GM12872 (cell line): ENCODE measurements at regions not wholly inside any gene's neighbourhood (a gene's known extent, or its start where the extent isn't known, plus 50 kb on each side); places are given as distances from the start of the nearest gene placed in this dataset.

ENCODE experiments used
- CTCF ChIP-seq: IDR thresholded peaks from 3 replicates; pipeline ENCODE4 v1.5.1; 2011; ENCODE audit warnings: low read depth, mild to moderate bottlenecking, low read length, moderate library complexity; ENCODE audit not compliant: insufficient read depth

DNA sequence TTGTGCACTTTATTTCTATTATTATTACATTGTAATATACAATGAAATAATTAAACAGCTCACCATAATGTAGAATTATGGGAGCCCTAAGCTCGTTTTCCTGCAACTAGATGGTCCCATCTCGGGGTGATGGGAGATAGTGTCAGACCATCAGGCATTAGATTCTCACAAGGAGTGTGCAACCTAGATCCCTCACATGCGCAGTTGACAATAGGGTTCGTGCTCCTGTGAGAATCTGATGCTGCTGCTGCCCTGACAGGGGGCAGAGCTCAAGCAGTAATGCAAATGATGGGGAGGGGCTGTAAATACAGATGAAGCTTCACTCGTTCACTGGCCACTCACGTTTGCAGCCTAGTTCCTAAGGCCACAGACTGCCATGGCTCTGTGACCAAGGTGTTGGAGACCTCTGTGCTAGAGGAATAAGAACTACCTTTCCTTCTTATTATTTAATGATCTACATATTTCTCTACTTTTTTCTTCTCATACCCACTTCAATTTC is 492.9 kb upstream of the INTU start:
- no peak for TF ChIP-seq CTCF

DNA sequence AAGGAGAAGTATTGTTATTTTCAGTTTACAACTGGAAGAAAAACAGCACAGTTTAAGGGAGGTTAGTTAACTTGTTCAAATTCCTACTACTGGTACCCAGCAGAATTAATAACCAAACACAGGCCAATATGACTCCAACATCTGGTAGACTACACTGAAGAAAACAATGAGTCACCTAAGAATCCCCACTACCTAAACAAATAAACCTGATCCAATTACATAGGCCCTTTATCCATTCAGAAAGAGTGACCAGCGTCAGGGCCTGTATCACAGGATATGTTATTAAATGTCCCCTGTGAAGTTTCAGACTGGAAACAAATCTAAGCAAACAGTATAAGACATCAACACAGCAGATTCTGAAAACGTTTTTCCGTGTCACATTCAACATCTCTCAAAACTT is 492.5 kb upstream of the INTU start:
- TF ChIP-seq CTCF: no peak

DNA sequence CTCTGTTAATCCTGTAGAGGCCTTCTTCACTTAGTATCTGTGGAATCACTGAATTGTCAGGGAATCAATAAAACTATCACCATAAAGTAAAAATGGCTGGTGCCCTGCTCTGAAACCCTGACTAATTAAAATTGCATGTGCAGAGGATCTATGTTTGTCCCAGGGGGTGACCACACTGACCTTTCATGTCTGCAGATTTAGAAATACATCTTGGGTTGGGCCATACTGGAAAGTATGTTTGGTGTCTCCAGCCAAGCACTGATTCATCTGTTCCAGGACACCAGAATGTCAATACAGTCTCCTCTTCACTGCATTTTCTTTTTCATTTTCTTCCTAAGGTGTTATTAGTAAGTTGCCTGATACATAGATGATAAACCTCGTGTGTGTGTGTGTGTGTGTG is 490.9 kb upstream of the INTU start:
- TF ChIP-seq CTCF: no peak

GRCh38 chr4:127143460-127144195 is 489.1 kb upstream of the INTU start:
- no peak for TF ChIP-seq CTCF

DNA sequence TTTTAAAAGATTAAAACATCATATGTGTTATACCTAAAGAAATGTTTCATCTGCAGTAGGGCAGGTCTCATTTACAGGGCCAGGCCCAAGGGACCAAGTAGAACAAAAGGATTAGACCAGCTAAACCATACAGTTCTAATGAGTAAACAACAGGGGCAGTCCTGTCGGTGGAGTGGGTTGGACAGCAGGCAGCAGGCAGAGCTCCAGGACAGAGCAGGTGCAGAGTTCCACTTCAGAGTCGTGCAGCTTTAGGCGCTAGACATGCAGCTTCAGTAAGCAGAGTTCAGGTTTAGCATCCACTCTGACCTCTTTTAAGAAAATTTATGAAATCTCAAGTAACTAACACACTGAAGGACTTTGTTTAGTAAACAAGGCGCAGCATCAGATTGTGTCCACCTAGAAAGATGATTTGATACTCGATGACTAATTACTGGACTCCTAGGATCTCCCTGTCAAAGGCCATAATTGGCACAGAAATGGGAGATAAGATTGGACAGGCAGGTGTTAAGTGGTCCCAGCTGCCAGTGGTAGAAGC is 487.7 kb upstream of the INTU start:
- no peak for TF ChIP-seq CTCF

GRCh38 chr4:127148165-127148564 is 484.6 kb upstream of the INTU start:
- no peak for TF ChIP-seq CTCF

- TF ChIP-seq CTCF: no peak
Observed at GRCh38 chr4:127149086-127149485, 483.7 kb upstream of the INTU start.
